MM.1S (cell line): ENCODE measurements at regions not wholly inside any gene's neighbourhood (a gene's known extent, or its start where the extent isn't known, plus 50 kb on each side); places are given as distances from the start of the nearest gene placed in this dataset.

Experiments
- EZH2 ChIP-seq: fragments of 300-600 bp; sonication (generic); optimal IDR thresholded peaks from 2 replicates; pipeline ENCODE3; 2017; ENCODE audit warnings: low read depth, mild to moderate bottlenecking, antibody characterized with exemption, low read length, mixed read lengths
- EZH2phosphoT487 ChIP-seq: fragments of 300-600 bp; sonication (generic); IDR thresholded peaks from 2 replicates; pipeline ENCODE4 v1.6.1; 2018; ENCODE audit warnings: antibody characterized with exemption, low read length
- TF ChIP-seq, protein P1 (sequence below): fragments of 300-600 bp; sonication (generic); IDR thresholded peaks from 2 replicates; pipeline ENCODE4 v1.5.1; 2016; ENCODE audit warnings: antibody characterized with exemption, low read length, mixed read lengths

DNA sequence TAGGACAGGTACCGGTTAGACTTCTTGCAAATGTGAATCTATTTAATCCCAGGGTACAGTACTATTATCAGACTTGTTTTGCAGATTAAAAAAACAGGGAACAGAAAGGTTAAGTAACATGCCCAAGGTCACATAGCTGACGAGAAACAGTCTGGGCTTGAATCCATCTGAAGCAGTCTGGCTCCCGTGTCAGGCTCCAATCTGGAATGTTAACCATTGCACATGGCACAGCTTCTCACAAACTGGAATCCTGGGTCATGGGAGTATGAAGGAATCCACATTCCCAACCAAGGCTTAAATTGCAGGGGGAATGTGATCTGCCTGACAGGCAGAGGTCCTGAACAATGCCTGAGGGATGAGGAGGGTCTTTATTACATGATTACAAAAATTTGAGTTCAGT is 187.5 kb upstream of the SPTLC3 start:
- TF ChIP-seq, protein P1, sequence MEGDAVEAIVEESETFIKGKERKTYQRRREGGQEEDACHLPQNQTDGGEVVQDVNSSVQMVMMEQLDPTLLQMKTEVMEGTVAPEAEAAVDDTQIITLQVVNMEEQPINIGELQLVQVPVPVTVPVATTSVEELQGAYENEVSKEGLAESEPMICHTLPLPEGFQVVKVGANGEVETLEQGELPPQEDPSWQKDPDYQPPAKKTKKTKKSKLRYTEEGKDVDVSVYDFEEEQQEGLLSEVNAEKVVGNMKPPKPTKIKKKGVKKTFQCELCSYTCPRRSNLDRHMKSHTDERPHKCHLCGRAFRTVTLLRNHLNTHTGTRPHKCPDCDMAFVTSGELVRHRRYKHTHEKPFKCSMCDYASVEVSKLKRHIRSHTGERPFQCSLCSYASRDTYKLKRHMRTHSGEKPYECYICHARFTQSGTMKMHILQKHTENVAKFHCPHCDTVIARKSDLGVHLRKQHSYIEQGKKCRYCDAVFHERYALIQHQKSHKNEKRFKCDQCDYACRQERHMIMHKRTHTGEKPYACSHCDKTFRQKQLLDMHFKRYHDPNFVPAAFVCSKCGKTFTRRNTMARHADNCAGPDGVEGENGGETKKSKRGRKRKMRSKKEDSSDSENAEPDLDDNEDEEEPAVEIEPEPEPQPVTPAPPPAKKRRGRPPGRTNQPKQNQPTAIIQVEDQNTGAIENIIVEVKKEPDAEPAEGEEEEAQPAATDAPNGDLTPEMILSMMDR: no peak
- TF ChIP-seq EZH2: no peak
- no peak for TF ChIP-seq EZH2phosphoT487
